Neural progenitor cell (in vitro differentiated cells): ENCODE measurements at regions not wholly inside any gene's neighbourhood (a gene's known extent, or its start where the extent isn't known, plus 50 kb on each side); places are given as distances from the start of the nearest gene placed in this dataset.

Source experiments
- DNase-seq: peaks from one replicate; pipeline ENCODE4 v3.0.0-alpha.2; 2016; ENCODE audit warnings: low spot score
- H2AFZ ChIP-seq: fragments of 200-600 bp; sonication (generic); replicated peaks from 2 replicates; pipeline ENCODE4 v1.6.1; 2016; ENCODE audit warnings: antibody characterized with exemption
- H3F3A ChIP-seq: fragments of 200-600 bp; sonication (generic); 2 replicates; pipeline ENCODE4 v1.6.1; 2016; ENCODE audit warnings: antibody characterized with exemption, low read depth
- H3K27ac ChIP-seq: fragments of 200-600 bp; sonication (generic); 2 replicates; pipeline ENCODE4 v1.5.1; 2016; ENCODE audit warnings: mild to moderate bottlenecking
- H3K27me3 ChIP-seq: fragments of 200-600 bp; sonication (generic); 2 replicates; pipeline ENCODE4 v1.6.1; 2016; ENCODE audit warnings: mild to moderate bottlenecking, moderate library complexity
- H3K36me3 ChIP-seq: fragments of 200-600 bp; sonication (generic); 2 replicates; pipeline ENCODE4 v1.5.1; 2016
- H3K4me1 ChIP-seq: fragments of 200-600 bp; sonication (generic); 2 replicates; pipeline ENCODE4 v1.6.1; 2016; ENCODE audit warnings: mixed run types
- H3K4me2 ChIP-seq: fragments of 200-600 bp; sonication (generic); 2 replicates; pipeline ENCODE4 v1.6.1; 2016
- H3K4me3 ChIP-seq: fragments of 200-600 bp; sonication (generic); 2 replicates; pipeline ENCODE4 v1.5.1; 2016
- H3K79me2 ChIP-seq: fragments of 200-600 bp; sonication (generic); 2 replicates; pipeline ENCODE4 v1.6.1; 2016; ENCODE audit warnings: low read depth
- H3K9ac ChIP-seq: fragments of 200-600 bp; sonication (generic); 2 replicates; pipeline ENCODE4 v1.6.1; 2016
- H3K9me3 ChIP-seq: fragments of 200-600 bp; sonication (generic); 2 replicates; pipeline ENCODE4 v1.5.1; 2016; ENCODE audit warnings: low read depth
- H4K20me1 ChIP-seq: fragments of 200-600 bp; sonication (generic); 2 replicates; pipeline ENCODE4 v1.6.1; 2016; ENCODE audit warnings: low read depth
- H3K27ac Mint-ChIP-seq: 3 replicates; pipeline ENCODE4 v1.8.0; 2021; ENCODE audit warnings: mixed read lengths
- H3K27me3 Mint-ChIP-seq: 2 replicates; pipeline ENCODE4 v1.8.0; 2022; ENCODE audit warnings: low read depth, mild to moderate bottlenecking, inconsistent platforms, moderate library complexity, mixed read lengths; ENCODE audit not compliant: insufficient read depth
- H3K36me3 Mint-ChIP-seq: 3 replicates; pipeline ENCODE4 v1.8.0; 2021; ENCODE audit warnings: mixed read lengths
- H3K4me1 Mint-ChIP-seq: 3 replicates; pipeline ENCODE4 v1.8.0; 2021; ENCODE audit warnings: mixed read lengths
- H3K4me3 Mint-ChIP-seq: 3 replicates; pipeline ENCODE4 v1.8.0; 2021; ENCODE audit warnings: mild to moderate bottlenecking, moderate library complexity, mixed read lengths
- H3K9me3 Mint-ChIP-seq: 3 replicates; pipeline ENCODE4 v1.8.0; 2020; ENCODE audit warnings: mixed read lengths
- EZH2 ChIP-seq: fragments of 200-600 bp; sonication (generic); IDR thresholded peaks from 2 replicates; pipeline ENCODE4 v1.6.1; 2017; ENCODE audit warnings: antibody characterized with exemption, mild to moderate bottlenecking, moderate library complexity
- EZH2phosphoT487 ChIP-seq: fragments of 200-600 bp; sonication (generic); IDR thresholded peaks from 2 replicates; pipeline ENCODE4 v1.6.1; 2017; ENCODE audit warnings: antibody characterized with exemption
- TF ChIP-seq, protein P1 (sequence below): fragments of 200-600 bp; sonication (generic); IDR thresholded peaks from 2 replicates; pipeline ENCODE4 v1.5.1; 2017; ENCODE audit warnings: antibody characterized with exemption, mild to moderate bottlenecking

- Histone ChIP-seq H3K4me2 (no peak overlapping the region), H3F3A (peaks cover 15% of the 10 kb centered on the region), H4K20me1 (peaks cover 3% of the 10 kb centered on the region), H3K9me3 (no peaks in the 10 kb centered on the region), H3K9ac (no peak overlapping the region), H3K36me3 (no peaks in the 10 kb centered on the region), H3K4me3 (no peak overlapping the region), H2AFZ (no peak overlapping the region), H3K79me2 (no peaks in the 10 kb centered on the region), H3K27ac (no peak overlapping the region), H3K4me1 (peaks cover 35% of the 10 kb centered on the region), H3K27me3 (peaks cover 35% of the 10 kb centered on the region)
- DNase-seq: no peak
- no peaks in the 10 kb centered on the region for H3K36me3 Mint-ChIP-seq
- H3K4me3 Mint-ChIP-seq: no peak overlapping the region
- no peaks in the 10 kb centered on the region for H3K9me3 Mint-ChIP-seq
- H3K4me1 Mint-ChIP-seq: peaks cover 40% of the 10 kb centered on the region
- H3K27me3 Mint-ChIP-seq: peaks cover 23% of the 10 kb centered on the region
- no peak for TF ChIP-seq EZH2phosphoT487
- no peak for TF ChIP-seq EZH2
- TF ChIP-seq, protein P1, sequence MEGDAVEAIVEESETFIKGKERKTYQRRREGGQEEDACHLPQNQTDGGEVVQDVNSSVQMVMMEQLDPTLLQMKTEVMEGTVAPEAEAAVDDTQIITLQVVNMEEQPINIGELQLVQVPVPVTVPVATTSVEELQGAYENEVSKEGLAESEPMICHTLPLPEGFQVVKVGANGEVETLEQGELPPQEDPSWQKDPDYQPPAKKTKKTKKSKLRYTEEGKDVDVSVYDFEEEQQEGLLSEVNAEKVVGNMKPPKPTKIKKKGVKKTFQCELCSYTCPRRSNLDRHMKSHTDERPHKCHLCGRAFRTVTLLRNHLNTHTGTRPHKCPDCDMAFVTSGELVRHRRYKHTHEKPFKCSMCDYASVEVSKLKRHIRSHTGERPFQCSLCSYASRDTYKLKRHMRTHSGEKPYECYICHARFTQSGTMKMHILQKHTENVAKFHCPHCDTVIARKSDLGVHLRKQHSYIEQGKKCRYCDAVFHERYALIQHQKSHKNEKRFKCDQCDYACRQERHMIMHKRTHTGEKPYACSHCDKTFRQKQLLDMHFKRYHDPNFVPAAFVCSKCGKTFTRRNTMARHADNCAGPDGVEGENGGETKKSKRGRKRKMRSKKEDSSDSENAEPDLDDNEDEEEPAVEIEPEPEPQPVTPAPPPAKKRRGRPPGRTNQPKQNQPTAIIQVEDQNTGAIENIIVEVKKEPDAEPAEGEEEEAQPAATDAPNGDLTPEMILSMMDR: no peak
- H3K27ac Mint-ChIP-seq: no peak overlapping the region
Observed at GRCh38 chr6:168177103-168177891, 98.3 kb upstream of the FRMD1 start.

DNA sequence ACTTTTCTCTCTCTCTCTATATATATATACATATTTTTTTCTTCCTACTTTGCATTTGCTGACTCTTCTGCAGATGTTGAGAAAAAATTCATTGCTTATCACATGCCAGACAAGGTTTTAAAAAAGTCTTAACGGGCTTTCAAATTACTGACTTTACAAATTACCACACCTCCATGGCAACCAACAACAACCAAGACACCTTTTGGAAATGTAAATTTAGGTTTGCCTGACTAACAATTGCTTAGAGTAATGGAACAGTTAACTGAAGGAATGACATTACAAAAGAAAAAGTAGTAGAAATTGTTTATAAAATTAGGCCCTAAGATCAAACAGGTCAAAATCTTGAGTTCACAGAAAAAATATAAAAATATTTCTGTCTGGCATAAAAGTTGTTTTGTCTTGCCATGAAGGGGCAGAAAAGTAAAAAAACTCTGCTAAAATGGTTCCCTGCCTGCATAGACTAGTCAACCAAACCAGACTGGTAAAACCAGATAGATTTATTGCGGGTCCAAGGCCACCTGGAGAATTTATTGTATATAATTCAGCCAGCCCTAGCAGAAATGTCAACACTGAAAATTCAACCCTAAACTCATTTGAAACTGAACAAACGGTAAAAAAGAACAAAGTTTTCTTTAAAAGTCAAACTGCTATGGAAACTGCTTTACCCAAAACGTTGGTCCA is 92.8 kb upstream of the FRMD1 start:
- H3K9me3 ChIP-seq: no peaks in the 10 kb centered on the region
- no peak overlapping the region for H3K4me3 Mint-ChIP-seq
- H3K9me3 Mint-ChIP-seq: no peaks in the 10 kb centered on the region
- H3K36me3 Mint-ChIP-seq: no peaks in the 10 kb centered on the region
- no peak for DNase-seq
- no peak overlapping the region for H3K27ac ChIP-seq
- no peak overlapping the region for H2AFZ ChIP-seq
- H3K9ac ChIP-seq: no peak overlapping the region
- no peak overlapping the region for H3K4me3 ChIP-seq
- peaks cover 5% of the 10 kb centered on the region for H3K4me1 Mint-ChIP-seq
- H4K20me1 ChIP-seq: no peaks in the 10 kb centered on the region
- no peaks in the 10 kb centered on the region for H3F3A ChIP-seq
- no peak overlapping the region for H3K27ac Mint-ChIP-seq
- H3K79me2 ChIP-seq: no peaks in the 10 kb centered on the region
- peaks cover 8% of the 10 kb centered on the region for H3K27me3 Mint-ChIP-seq
- H3K4me1 ChIP-seq: peaks cover 3% of the 10 kb centered on the region
- TF ChIP-seq, protein P1: no peak
- TF ChIP-seq EZH2 (no peak), EZH2phosphoT487 (no peak)
- no peaks in the 10 kb centered on the region for H3K27me3 ChIP-seq
- H3K36me3 ChIP-seq: no peaks in the 10 kb centered on the region
- no peak overlapping the region for H3K4me2 ChIP-seq

DNA sequence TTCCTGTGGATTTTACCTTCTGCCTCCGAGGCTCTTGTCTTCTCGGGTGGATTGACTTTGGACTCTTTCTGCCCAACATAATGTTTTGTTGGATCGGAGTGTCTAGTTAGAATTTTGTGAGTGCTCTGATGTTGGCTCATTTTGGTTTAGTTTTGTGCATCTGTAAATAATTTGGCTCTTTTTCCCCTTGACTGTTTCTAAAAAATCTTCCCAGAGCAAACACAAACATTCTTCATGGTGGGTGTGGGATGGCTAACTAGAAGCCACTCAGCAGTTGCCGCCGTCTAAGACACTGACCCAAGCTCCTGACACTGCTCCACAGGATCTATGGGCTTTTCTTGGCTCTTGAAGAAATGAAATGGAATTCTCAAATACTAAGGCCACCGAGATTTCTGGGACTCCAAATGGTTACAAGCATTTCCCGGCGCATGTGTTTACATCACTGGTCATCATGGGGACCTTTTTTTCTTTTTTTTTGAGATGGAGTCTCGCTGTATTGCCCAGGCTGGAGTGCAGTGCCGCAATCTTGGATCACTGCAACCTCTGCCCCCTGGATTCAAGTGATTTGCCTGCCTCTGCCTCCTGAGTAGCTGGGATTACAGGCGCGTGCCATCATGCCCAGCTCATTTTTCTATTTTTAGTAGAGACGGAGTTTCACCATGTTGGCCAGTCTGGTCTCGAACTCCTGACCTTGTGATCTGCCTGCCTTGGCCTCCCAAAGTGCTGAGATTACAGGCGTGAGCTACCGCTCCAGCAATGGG is 92.0 kb upstream of the FRMD1 start:
- Histone ChIP-seq H3K27ac (no peak overlapping the region), H3K9me3 (no peaks in the 10 kb centered on the region), H3K27me3 (no peaks in the 10 kb centered on the region), H3K79me2 (no peaks in the 10 kb centered on the region), H3K9ac (no peak overlapping the region), H3K36me3 (no peaks in the 10 kb centered on the region), H4K20me1 (no peaks in the 10 kb centered on the region), H2AFZ (no peak overlapping the region), H3K4me1 (peaks cover 3% of the 10 kb centered on the region), H3F3A (no peaks in the 10 kb centered on the region), H3K4me3 (no peak overlapping the region), H3K4me2 (no peak overlapping the region)
- TF ChIP-seq EZH2: no peak
- TF ChIP-seq EZH2phosphoT487: no peak
- TF ChIP-seq, protein P1: no peak
- H3K4me1 Mint-ChIP-seq: peaks cover 3% of the 10 kb centered on the region
- no peaks in the 10 kb centered on the region for H3K9me3 Mint-ChIP-seq
- peaks cover 8% of the 10 kb centered on the region for H3K27me3 Mint-ChIP-seq
- H3K27ac Mint-ChIP-seq: no peak overlapping the region
- H3K36me3 Mint-ChIP-seq: no peaks in the 10 kb centered on the region
- H3K4me3 Mint-ChIP-seq: no peak overlapping the region
- no peak for DNase-seq
